ENCODE measurements at regions not wholly inside any gene's neighbourhood (a gene's known extent, or its start where the extent isn't known, plus 50 kb on each side); places are given as distances from the start of the nearest gene placed in this dataset.

GRCh38 chrX:121479406-121479805 is 432.0 kb downstream of the GLUD2 start:
- no peak for TF ChIP-seq CTCF (IDR thresholded peaks at IDR 0.05; ENCODE audit: insufficient read depth, low read length)
- no peak overlapping the region for H3K4me3 ChIP-seq (ENCODE audit: low read depth, low read length)
- DNase-seq (ENCODE audit: low read depth): no peak

GRCh38 chrX:121496966-121497365 is 449.6 kb downstream of the GLUD2 start:
- no peak overlapping the region for H3K4me3 ChIP-seq (ENCODE audit: low read depth, low read length)
- no peak for TF ChIP-seq CTCF (IDR thresholded peaks at IDR 0.05; ENCODE audit: insufficient read depth, low read length)
- DNase-seq (ENCODE audit: low read depth): no peak

GRCh38 chrX:121504153-121504552 is 456.7 kb downstream of the GLUD2 start:
- DNase-seq (ENCODE audit: low read depth): no peak
- TF ChIP-seq CTCF (IDR thresholded peaks at IDR 0.05; ENCODE audit: insufficient read depth, low read length): no peak
- no peak overlapping the region for H3K4me3 ChIP-seq (ENCODE audit: low read depth, low read length)

- TF ChIP-seq CTCF (IDR thresholded peaks at IDR 0.05; ENCODE audit: insufficient read depth, low read length): no peak
- no peak for DNase-seq (ENCODE audit: low read depth)
- H3K4me3 ChIP-seq (ENCODE audit: low read depth, low read length): no peak overlapping the region
These were observed 498.9 kb downstream of the GLUD2 start for GRCh38 chrX:121546317-121546716.

DNA sequence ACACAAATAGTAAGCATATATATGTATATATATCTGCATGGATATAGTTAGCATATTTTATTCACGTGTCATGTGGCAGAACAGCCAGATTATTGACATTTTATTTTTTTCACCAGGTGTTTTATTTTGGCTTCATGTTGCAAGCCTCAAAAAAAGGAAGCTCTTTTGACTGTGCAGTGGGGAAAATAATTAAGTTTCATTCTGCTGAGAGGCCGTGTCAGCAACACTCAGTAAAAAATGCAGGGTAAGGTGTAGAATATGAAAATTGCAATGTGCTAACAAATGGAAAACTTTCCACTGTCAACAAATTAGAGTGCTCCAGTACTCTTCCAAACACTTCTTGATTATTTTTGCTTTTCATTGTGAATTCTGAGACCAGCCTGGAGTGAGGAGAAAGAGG is 511.5 kb downstream of the GLUD2 start:
- no peak for DNase-seq (ENCODE audit: low read depth)
- no peak for TF ChIP-seq CTCF (IDR thresholded peaks at IDR 0.05; ENCODE audit: insufficient read depth, low read length)
- H3K4me3 ChIP-seq (ENCODE audit: low read depth, low read length): no peak overlapping the region

DNA sequence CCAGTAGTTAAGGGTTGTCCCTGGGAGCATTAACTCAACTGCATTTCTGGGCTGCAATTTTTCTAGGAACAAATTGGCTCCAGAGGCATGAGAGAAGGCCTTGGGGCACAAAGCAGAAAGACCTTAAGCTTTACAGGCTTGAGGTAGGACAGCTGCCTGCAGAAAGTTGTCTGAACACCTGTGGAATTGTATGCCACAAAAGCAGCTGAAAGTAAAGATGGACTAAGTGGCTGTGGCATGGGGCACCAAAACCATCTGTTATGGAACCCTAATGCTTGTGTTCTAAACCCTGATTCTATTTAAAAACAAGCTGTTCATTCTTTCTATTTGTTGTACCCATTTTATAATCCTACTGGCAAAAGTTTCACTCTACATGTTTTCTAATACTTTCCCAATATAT is 515.2 kb downstream of the GLUD2 start:
- no peak overlapping the region for H3K4me3 ChIP-seq (ENCODE audit: low read depth, low read length)
- DNase-seq (ENCODE audit: low read depth): no peak
- no peak for TF ChIP-seq CTCF (IDR thresholded peaks at IDR 0.05; ENCODE audit: insufficient read depth, low read length)

- no peak for DNase-seq (ENCODE audit: low read depth)
- no peak overlapping the region for H3K4me3 ChIP-seq (ENCODE audit: low read depth, low read length)
- no peak for TF ChIP-seq CTCF (IDR thresholded peaks at IDR 0.05; ENCODE audit: insufficient read depth, low read length)
These were observed 522.2 kb downstream of the GLUD2 start for GRCh38 chrX:121569609-121570008.

All from fibroblast of the aortic adventitia (primary cell).